Prostate gland (tissue), 2 donors: ENCODE measurements at regions not wholly inside any gene's neighbourhood (a gene's known extent, or its start where the extent isn't known, plus 50 kb on each side); places are given as distances from the start of the nearest gene placed in this dataset.

Experiments used
- DNase-seq: peaks from one replicate; pipeline ENCODE4 v3.0.0-alpha.2; 2019; ENCODE audit warnings: low spot score
- H3K27ac ChIP-seq, 2 donors: fragments of 200-600 bp; sonication (generic); 2 replicates each; pipeline ENCODE4 v1.5.1; 2017 to 2019
- H3K27me3 ChIP-seq: fragments of 200-600 bp; sonication (generic); replicated peaks from 2 replicates; pipeline ENCODE4 v1.5.1; 2019; ENCODE audit not compliant: insufficient read depth
- H3K36me3 ChIP-seq, 2 donors: fragments of 200-600 bp; sonication (generic); 1 replicate in 1 of 2; 2 replicates in 1 of 2; pipeline versions ENCODE4 v1.5.1 to v1.8.1; 2017 to 2019
- H3K4me1 ChIP-seq: fragments of 200-600 bp; sonication (generic); replicated peaks from 2 replicates; pipeline ENCODE4 v1.5.1; 2019
- H3K4me3 ChIP-seq, 2 donors: fragments of 200-600 bp; sonication (generic); 2 replicates each; pipeline ENCODE4 v1.5.1; 2017 to 2019
- H3K9me3 ChIP-seq: fragments of 200-600 bp; sonication (generic); 2 replicates; pipeline ENCODE4 v1.5.1; 2017
- CTCF ChIP-seq, 4 experiments: fragments of 200-600 bp in 2 of 4; fragments of 450-650 bp in 2 of 4; sonication (generic) in 2 of 4; IDR thresholded peaks; 1 replicate in 3 of 4; 2 replicates in 1 of 4; pipeline ENCODE4 v1.5.1; 2016 to 2019; ENCODE audit warnings: antibody characterized with exemption in 4 of 4, mild to moderate bottlenecking in 2 of 4, moderate library complexity in 2 of 4
- POLR2A ChIP-seq: fragments of 450-650 bp; IDR thresholded peaks from one replicate; pipeline ENCODE4 v1.6.1; 2016; ENCODE audit warnings: antibody characterized with exemption, mild to moderate bottlenecking
- POLR2AphosphoS5 ChIP-seq: sonication (generic); formaldehyde crosslinking; IDR thresholded peaks from one replicate; pipeline ENCODE4 v1.6.1; 2017; ENCODE audit warnings: antibody characterized with exemption
- WGBS: methylation state at CpG from one replicate; pipeline ENCODE4 v1.1.5; 2018; 5-methylcytosine and 5-hydroxymethylcytosine counted together
- intact Hi-C: fragments of 100-400 bp; cut with DNase I; formaldehyde crosslinking; loops from one replicate; pipeline ENCODE4 v1.14.2; 2022

- WGBS, result 89% methylated on average over 2 of the region's 2 CpGs
- Histone ChIP-seq H3K27me3 (no peaks in the 10 kb centered on the region), H3K27ac (no peak overlapping the region), H3K9me3 (no peaks in the 10 kb centered on the region), H3K4me1 (no peaks in the 10 kb centered on the region), H3K36me3 (no peaks in the 10 kb centered on the region), H3K4me3 (no peak overlapping the region)
- TF ChIP-seq POLR2AphosphoS5, result no peak
- TF ChIP-seq CTCF (IDR thresholded peaks at IDR 0.05), result no peak
- TF ChIP-seq POLR2A, result no peak
- DNase-seq, result no peak
- intact Hi-C loops, result no loop called here
These were observed 219.0 kb downstream of the CCNG2 start for GRCh38 chr4:77375866-77376607.

GRCh38 chr4:77376788-77377460, 219.9 kb downstream of the CCNG2 start:
- Histone ChIP-seq H3K4me3 (no peak overlapping the region), H3K27me3 (no peaks in the 10 kb centered on the region), H3K27ac (no peak overlapping the region), H3K9me3 (no peaks in the 10 kb centered on the region), H3K4me1 (no peaks in the 10 kb centered on the region), H3K36me3 (no peaks in the 10 kb centered on the region)
- WGBS, result 81% methylated on average over 8 of the region's 8 CpGs
- DNase-seq, result no peak
- intact Hi-C loops, result no loop called here
- TF ChIP-seq POLR2A (no peak), POLR2AphosphoS5 (no peak), CTCF (IDR thresholded peaks at IDR 0.05) (no peak)

GRCh38 chr4:77384094-77384493, 221.5 kb upstream of the CXCL13 start:
- Histone ChIP-seq H3K27me3 (no peaks in the 10 kb centered on the region), H3K36me3 (no peaks in the 10 kb centered on the region), H3K9me3 (no peaks in the 10 kb centered on the region), H3K27ac (no peak overlapping the region), H3K4me3 (no peak overlapping the region), H3K4me1 (no peaks in the 10 kb centered on the region)
- intact Hi-C loops, result loop anchor here (2.0 kb wide), 1 partner anchor 235 kb away; no protein-coding TSS in a partner anchor
- TF ChIP-seq POLR2A (no peak), POLR2AphosphoS5 (no peak), CTCF (IDR thresholded peaks at IDR 0.05) (no peak)
- DNase-seq, result no peak

GRCh38 chr4:77385124-77385969, 220.3 kb upstream of the CXCL13 start:
- H3K27ac ChIP-seq, result no peak overlapping the region
- no peaks in the 10 kb centered on the region for H3K27me3 ChIP-seq
- DNase-seq, result peak; percentile 71
- H3K4me3 ChIP-seq, result no peak overlapping the region
- H3K9me3 ChIP-seq, result no peaks in the 10 kb centered on the region
- no peaks in the 10 kb centered on the region for H3K4me1 ChIP-seq
- H3K36me3 ChIP-seq, result no peaks in the 10 kb centered on the region
- 0% methylated on average over 4 of the region's 4 CpGs for WGBS
- peak; percentile 51 for TF ChIP-seq POLR2AphosphoS5
- TF ChIP-seq POLR2A, result no peak
- peak; percentile 56 to 89 (median 84) for TF ChIP-seq CTCF (IDR thresholded peaks at IDR 0.05)
- intact Hi-C loops, result loop anchor here (2.0 to 5.0 kb wide), 4 partner anchors 47 to 312 kb away; no protein-coding TSS in a partner anchor
